ENCODE measurements at regions not wholly inside any gene's neighbourhood (a gene's known extent, or its start where the extent isn't known, plus 50 kb on each side); places are given as distances from the start of the nearest gene placed in this dataset.

- DNase-seq: no peak
Observed at GRCh38 chr12:78795934-78796445, 68.6 kb upstream of the SYT1 start.

- DNase-seq: no peak
Observed at GRCh38 chr12:78797196-78797931, 67.2 kb upstream of the SYT1 start.

DNA sequence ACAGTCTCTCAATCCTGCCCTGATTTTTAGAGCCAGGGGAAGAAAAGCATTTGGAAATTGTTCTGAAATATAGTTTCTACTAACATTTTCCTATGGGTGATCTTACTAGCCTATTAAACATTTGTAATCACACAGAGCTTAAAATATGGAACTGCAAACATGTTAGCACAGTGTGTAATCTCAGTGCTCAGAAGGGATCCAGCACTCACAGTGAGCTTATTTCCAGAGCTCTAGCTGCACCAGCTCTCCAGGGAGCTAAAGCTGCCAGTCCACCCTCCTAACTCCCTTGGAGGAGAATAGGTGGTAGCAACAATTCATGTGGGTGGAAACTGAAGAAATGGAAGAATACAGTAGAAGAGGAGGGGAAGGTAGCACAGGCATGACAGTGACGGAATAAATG, 64.9 kb upstream of the SYT1 start:
- no peak for DNase-seq

- no peak for DNase-seq
Observed at GRCh38 chr12:78802593-78802992, 62.0 kb upstream of the SYT1 start.

- no peak for DNase-seq
Observed at GRCh38 chr12:78804262-78804661, 60.3 kb upstream of the SYT1 start.

All from COR-L47 (cell line).